ENCODE measurements at regions not wholly inside any gene's neighbourhood (a gene's known extent, or its start where the extent isn't known, plus 50 kb on each side); places are given as distances from the start of the nearest gene placed in this dataset.

DNA sequence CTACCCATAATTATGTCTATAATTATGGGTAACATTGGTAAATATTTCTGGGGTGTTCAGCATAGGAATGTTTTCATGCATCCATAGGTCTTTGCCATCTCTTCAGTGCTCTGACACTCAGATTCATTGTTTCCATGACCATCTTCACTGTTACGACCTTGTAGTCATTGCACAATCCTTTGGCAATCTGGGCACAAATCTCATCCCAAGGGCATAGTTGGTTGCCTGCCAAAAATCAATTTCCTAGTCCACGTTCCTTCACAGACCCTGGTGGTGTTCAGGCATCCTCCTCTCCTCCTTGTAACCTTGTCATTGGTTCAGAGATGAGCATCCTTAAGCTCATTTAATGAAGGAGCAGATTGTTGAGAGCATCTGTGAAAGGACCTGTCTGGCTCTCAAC, 1400.7 kb downstream of the CDH12 start:
- TF ChIP-seq, protein P1, sequence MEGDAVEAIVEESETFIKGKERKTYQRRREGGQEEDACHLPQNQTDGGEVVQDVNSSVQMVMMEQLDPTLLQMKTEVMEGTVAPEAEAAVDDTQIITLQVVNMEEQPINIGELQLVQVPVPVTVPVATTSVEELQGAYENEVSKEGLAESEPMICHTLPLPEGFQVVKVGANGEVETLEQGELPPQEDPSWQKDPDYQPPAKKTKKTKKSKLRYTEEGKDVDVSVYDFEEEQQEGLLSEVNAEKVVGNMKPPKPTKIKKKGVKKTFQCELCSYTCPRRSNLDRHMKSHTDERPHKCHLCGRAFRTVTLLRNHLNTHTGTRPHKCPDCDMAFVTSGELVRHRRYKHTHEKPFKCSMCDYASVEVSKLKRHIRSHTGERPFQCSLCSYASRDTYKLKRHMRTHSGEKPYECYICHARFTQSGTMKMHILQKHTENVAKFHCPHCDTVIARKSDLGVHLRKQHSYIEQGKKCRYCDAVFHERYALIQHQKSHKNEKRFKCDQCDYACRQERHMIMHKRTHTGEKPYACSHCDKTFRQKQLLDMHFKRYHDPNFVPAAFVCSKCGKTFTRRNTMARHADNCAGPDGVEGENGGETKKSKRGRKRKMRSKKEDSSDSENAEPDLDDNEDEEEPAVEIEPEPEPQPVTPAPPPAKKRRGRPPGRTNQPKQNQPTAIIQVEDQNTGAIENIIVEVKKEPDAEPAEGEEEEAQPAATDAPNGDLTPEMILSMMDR (IDR thresholded peaks at IDR 0.05; ENCODE audit: low read length) = no peak
- TF ChIP-seq EZH2 (optimal IDR thresholded peaks at IDR 0.05; ENCODE audit: low read depth, low read length) (no peak), EZH2phosphoT487 (IDR thresholded peaks at IDR 0.05; ENCODE audit: low read length) (no peak)

Measured in MM.1S (cell line).